ENCODE measurements at regions not wholly inside any gene's neighbourhood (a gene's known extent, or its start where the extent isn't known, plus 50 kb on each side); places are given as distances from the start of the nearest gene placed in this dataset.
"Not testable (repeated sequence)": the region's sequence is repeated elsewhere in the genome, so short reads cannot be mapped to it uniquely, and the experiment has no call there.

GRCh38 chr11:123344188-123344587 lies 85.9 kb upstream of the GRAMD1B start:
- not testable (repeated sequence) for DNase-seq (ENCODE audit: low read depth in 2 of 2)

GRCh38 chr11:123338997-123339752 lies 90.9 kb upstream of the GRAMD1B start:
- DNase-seq (ENCODE audit: low read depth in 2 of 2): no peak

GRCh38 chr11:123338266-123338800 lies 91.7 kb upstream of the GRAMD1B start:
- DNase-seq (ENCODE audit: low read depth in 2 of 2): no peak

- no peak for DNase-seq (ENCODE audit: low read depth in 2 of 2)
Measured at GRCh38 chr11:123334925-123335324, 95.1 kb upstream of the GRAMD1B start.

- not testable (repeated sequence) for DNase-seq (ENCODE audit: low read depth in 2 of 2)
Measured at GRCh38 chr11:123332577-123332976, 97.5 kb upstream of the GRAMD1B start.

GRCh38 chr11:123330948-123331347 lies 99.1 kb upstream of the GRAMD1B start:
- DNase-seq (ENCODE audit: low read depth in 2 of 2): no peak

GRCh38 chr11:123330471-123330870 lies 99.6 kb upstream of the GRAMD1B start:
- no peak for DNase-seq (ENCODE audit: low read depth in 2 of 2)

- DNase-seq (ENCODE audit: low read depth in 2 of 2): no peak
Measured at GRCh38 chr11:123330071-123330470, 100.0 kb upstream of the GRAMD1B start.

GRCh38 chr11:123328281-123328867 lies 101.7 kb upstream of the GRAMD1B start:
- no peak for DNase-seq (ENCODE audit: low read depth in 2 of 2)

- DNase-seq (ENCODE audit: low read depth in 2 of 2): no peak
Measured at GRCh38 chr11:123325533-123325932, 104.5 kb upstream of the GRAMD1B start.

- DNase-seq (ENCODE audit: low read depth in 2 of 2): no peak
Measured at GRCh38 chr11:123323568-123323967, 106.5 kb upstream of the GRAMD1B start.

GRCh38 chr11:123321636-123322035 lies 108.4 kb upstream of the GRAMD1B start:
- no peak for DNase-seq (ENCODE audit: low read depth in 2 of 2)

- no peak for DNase-seq (ENCODE audit: low read depth in 2 of 2)
Measured at GRCh38 chr11:123318623-123319022, 111.4 kb upstream of the GRAMD1B start.

GRCh38 chr11:123318132-123318531 lies 111.9 kb upstream of the GRAMD1B start:
- DNase-seq (ENCODE audit: low read depth in 2 of 2): not testable (repeated sequence)

- no peak for DNase-seq (ENCODE audit: low read depth in 2 of 2)
Measured at GRCh38 chr11:123316003-123316402, 114.1 kb upstream of the GRAMD1B start.

- DNase-seq (ENCODE audit: low read depth in 2 of 2): no peak
Measured at GRCh38 chr11:123314972-123315371, 115.1 kb upstream of the GRAMD1B start.

- DNase-seq (ENCODE audit: low read depth in 2 of 2): no peak
Measured at GRCh38 chr11:123313262-123313661, 116.8 kb upstream of the GRAMD1B start.

- no peak for DNase-seq (ENCODE audit: low read depth in 2 of 2)
Measured at GRCh38 chr11:123308077-123308476, 113.0 kb upstream of the CLMP start.

- DNase-seq (ENCODE audit: low read depth in 2 of 2): no peak
Measured at GRCh38 chr11:123307276-123307675, 112.2 kb upstream of the CLMP start.

GRCh38 chr11:123306531-123306930 lies 111.5 kb upstream of the CLMP start:
- DNase-seq (ENCODE audit: low read depth in 2 of 2): no peak

GRCh38 chr11:123305601-123306375 lies 110.7 kb upstream of the CLMP start:
- DNase-seq (ENCODE audit: low read depth in 2 of 2): no peak

- DNase-seq (ENCODE audit: low read depth in 2 of 2): no peak
Measured at GRCh38 chr11:123304828-123305466, 109.9 kb upstream of the CLMP start.
